AG10803 (cell line): ENCODE measurements at regions not wholly inside any gene's neighbourhood (a gene's known extent, or its start where the extent isn't known, plus 50 kb on each side); places are given as distances from the start of the nearest gene placed in this dataset.

Experiments
- DNase-seq: peaks from one replicate; pipeline ENCODE4 v3.0.0; 2010; ENCODE audit warnings: low read depth
- H3K4me3 ChIP-seq: 2 replicates; pipeline ENCODE4 v1.5.1; 2011; ENCODE audit warnings: mild to moderate bottlenecking, low read length, control low read depth
- TF ChIP-seq, protein P1 (sequence below): conservative IDR thresholded peaks from 2 replicates; pipeline ENCODE4 v1.5.1; 2011; ENCODE audit warnings: mild to moderate bottlenecking, low read length, control low read depth, inconsistent platforms

DNA sequence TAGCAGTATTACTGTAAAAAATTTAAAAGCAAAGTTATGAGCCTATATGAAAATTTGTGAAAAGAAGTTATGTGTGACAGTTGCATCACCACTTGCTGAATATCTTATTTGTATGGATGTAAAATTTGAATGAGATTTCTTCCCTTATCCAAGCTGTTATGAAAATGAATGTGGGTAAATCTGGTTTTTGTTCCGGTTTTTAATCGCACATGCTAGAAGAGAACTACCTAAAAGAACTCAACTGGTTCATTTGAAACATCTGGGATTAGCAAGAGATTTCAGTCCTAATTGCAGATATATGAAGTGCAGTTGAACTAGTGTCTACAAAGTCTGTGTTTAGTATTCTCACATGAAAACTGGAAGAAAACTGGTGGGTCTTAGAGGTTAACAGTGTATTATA, 467.1 kb upstream of the SPHKAP start:
- DNase-seq: no peak
- no peak overlapping the region for H3K4me3 ChIP-seq
- TF ChIP-seq, protein P1, sequence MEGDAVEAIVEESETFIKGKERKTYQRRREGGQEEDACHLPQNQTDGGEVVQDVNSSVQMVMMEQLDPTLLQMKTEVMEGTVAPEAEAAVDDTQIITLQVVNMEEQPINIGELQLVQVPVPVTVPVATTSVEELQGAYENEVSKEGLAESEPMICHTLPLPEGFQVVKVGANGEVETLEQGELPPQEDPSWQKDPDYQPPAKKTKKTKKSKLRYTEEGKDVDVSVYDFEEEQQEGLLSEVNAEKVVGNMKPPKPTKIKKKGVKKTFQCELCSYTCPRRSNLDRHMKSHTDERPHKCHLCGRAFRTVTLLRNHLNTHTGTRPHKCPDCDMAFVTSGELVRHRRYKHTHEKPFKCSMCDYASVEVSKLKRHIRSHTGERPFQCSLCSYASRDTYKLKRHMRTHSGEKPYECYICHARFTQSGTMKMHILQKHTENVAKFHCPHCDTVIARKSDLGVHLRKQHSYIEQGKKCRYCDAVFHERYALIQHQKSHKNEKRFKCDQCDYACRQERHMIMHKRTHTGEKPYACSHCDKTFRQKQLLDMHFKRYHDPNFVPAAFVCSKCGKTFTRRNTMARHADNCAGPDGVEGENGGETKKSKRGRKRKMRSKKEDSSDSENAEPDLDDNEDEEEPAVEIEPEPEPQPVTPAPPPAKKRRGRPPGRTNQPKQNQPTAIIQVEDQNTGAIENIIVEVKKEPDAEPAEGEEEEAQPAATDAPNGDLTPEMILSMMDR: no peak

DNA sequence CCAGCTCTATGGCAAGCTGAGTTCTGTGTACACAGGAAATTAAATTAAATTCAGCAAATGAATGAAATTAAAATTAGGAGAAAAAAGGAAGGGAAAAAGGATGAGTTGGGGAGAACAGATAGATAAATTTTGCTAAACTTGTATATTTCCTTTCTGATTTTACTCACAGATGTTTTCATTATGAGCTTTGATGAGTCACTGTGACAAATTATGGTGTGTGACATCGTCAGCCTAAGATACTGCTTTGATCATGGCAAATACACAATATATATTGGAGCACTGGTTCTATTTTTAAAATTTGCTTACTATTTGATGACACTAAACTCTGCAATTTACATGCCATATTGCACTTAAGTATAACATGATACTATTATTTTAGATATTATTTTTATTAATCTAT, 464.6 kb upstream of the SPHKAP start:
- H3K4me3 ChIP-seq: no peak overlapping the region
- DNase-seq: peak; percentile 22
- TF ChIP-seq, protein P1: no peak

DNA sequence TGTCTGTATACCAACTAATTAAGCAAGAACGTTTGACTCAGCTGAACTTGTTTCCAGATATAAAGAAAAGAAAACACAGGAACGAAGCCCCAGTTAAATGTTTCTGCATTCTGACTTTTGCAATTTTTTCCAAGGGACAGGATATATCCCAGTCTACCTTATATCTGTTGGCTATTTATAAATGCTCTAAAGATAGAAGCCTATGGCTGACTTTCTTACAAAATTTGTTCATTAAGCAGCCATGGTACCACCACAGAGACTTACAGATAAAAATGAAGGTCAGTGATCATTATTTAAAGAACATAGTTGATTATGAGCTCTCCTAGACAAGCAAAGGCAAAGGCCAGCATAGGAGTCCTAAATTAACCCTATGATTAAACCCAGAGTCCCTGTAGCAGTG, 462.7 kb upstream of the SPHKAP start:
- H3K4me3 ChIP-seq: no peak overlapping the region
- TF ChIP-seq, protein P1: no peak

DNA sequence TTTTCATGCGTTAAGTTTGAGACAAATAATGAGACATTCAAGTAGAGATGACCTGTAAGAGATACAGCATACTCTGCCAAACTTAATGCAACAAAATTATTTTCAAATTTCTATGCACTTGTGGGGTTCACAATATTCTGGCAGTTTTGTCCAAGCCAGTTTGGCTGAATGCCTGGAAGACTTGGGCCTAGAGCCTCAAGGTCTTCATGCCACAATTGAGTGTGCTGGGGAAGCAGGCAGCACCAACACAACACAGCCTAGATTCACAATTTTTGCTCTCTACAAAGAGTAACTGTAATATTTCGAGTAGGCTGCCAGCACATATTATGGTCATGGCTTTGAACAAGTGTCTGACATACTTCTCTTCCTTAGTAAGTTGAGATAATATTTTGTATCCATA, 461.4 kb upstream of the SPHKAP start:
- no peak for DNase-seq
- TF ChIP-seq, protein P1: no peak
- H3K4me3 ChIP-seq: no peak overlapping the region

More for the DNA sequence above, 462.7 kb upstream of the SPHKAP start:
- no peak for DNase-seq

DNA sequence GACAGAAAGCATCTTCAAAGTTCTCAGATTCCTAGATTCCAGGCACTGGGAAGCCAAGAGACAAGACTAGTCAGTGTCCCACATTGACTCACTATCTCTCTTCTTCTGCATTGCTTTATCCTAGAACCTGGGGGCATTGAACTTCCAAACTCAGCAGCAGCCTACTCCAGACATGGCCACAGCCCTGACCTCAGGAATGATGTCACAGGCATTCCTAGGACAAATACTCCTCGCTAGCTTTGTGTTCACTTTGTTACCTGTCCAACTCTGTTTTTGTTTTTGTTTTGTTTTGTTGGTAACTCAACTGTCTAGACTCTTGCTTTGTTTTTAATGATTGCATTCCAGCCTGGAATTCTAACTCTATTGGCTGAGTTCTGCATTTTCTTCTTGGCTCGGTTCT, 449.3 kb upstream of the SPHKAP start:
- TF ChIP-seq, protein P1: no peak
- no peak overlapping the region for H3K4me3 ChIP-seq
- no peak for DNase-seq

DNA sequence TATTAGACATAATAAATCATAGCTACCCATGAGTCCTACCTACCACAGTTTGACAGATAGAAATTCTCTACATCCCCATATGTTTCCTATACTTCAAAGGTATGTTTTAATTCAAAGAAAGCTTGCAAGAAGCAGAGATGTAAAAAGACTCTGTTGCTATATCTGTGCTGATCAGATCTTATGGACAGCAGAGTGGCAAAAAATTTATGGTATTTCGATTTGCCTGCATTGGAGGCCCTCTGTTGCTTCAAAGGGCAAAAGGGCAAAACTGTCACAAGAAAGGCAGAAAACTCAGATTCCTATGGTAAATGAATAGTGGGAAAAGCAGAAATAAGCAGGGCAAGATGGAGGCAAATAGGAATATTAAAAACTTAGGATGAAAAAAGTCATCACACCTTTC, 447.8 kb upstream of the SPHKAP start:
- H3K4me3 ChIP-seq: no peak overlapping the region
- TF ChIP-seq, protein P1: no peak
- DNase-seq: no peak

DNA sequence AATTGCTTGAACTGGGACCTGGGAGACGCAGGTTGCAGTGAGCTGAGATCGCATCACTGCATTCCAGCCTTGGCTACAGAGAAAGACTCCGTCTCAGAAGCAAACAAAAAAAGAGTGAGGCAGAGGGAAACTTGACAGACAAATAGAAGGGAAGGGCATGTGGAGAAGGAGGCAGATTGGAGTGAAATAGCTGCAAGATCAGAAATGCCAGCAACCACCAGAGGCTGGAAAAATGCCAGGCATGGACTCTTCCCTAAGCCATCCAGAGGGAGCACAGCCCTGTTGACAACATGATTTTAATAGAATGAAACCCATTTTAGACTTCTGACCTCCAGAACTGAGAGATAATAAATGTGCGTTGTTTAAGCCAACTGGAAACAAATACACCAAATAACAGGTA, 447.2 kb upstream of the SPHKAP start:
- H3K4me3 ChIP-seq: no peak overlapping the region
- DNase-seq: peak; percentile 35
- TF ChIP-seq, protein P1: no peak
